SK-N-SH treated with all-trans-retinoic acid at 6 μM for 48 hours (cell line): ENCODE measurements at regions not wholly inside any gene's neighbourhood (a gene's known extent, or its start where the extent isn't known, plus 50 kb on each side); places are given as distances from the start of the nearest gene placed in this dataset.

Experiments used
- ARNTL ChIP-seq: fragments of 450-650 bp; formaldehyde crosslinking; IDR thresholded peaks from 2 replicates; pipeline ENCODE4 v1.5.0; 2020; ENCODE audit warnings: low read depth, mild to moderate bottlenecking, moderate library complexity, borderline replicate concordance
- BACH2 ChIP-seq: fragments of 250-450 bp; sonication (Bioruptor Pico); IDR thresholded peaks from 2 replicates; pipeline ENCODE4 v1.9.0; 2021; ENCODE audit warnings: mild to moderate bottlenecking, borderline replicate concordance
- CREB5 ChIP-seq: fragments of 250-450 bp; sonication (Bioruptor Pico); IDR thresholded peaks from 2 replicates; pipeline ENCODE4 v1.5.1; 2020; ENCODE audit warnings: low read depth, mild to moderate bottlenecking, moderate library complexity
- ESRRG ChIP-seq: fragments of 250-450 bp; sonication (Bioruptor Pico); IDR thresholded peaks from 2 replicates; pipeline ENCODE4 v1.6.1; 2021; ENCODE audit warnings: mild to moderate bottlenecking
- GLIS3 ChIP-seq: fragments of 250-450 bp; sonication (Bioruptor Pico); IDR thresholded peaks from 2 replicates; pipeline ENCODE4 v1.5.0; 2020; ENCODE audit warnings: mild to moderate bottlenecking, moderate library complexity
- ISL1 ChIP-seq: fragments of 250-450 bp; sonication (Bioruptor Pico); IDR thresholded peaks from 2 replicates; pipeline ENCODE4 v2.1.2; 2022; ENCODE audit warnings: mild to moderate bottlenecking, moderate library complexity
- PATZ1 ChIP-seq: fragments of 250-450 bp; sonication (Bioruptor Pico); IDR thresholded peaks from 2 replicates; pipeline ENCODE4 v1.8.0; 2020; ENCODE audit warnings: mild to moderate bottlenecking, moderate library complexity, borderline replicate concordance
- RARB ChIP-seq: fragments of 250-450 bp; sonication (Bioruptor Pico); IDR thresholded peaks from 2 replicates; pipeline ENCODE4 v1.8.0; 2021; ENCODE audit warnings: mild to moderate bottlenecking, moderate library complexity
- TCF4 ChIP-seq: fragments of 250-450 bp; sonication (Bioruptor Pico); IDR thresholded peaks from 2 replicates; pipeline ENCODE4 v1.8.0; 2021; ENCODE audit warnings: mild to moderate bottlenecking, moderate library complexity, borderline replicate concordance
- TOX ChIP-seq: fragments of 250-450 bp; sonication (Bioruptor Pico); IDR thresholded peaks from 2 replicates; pipeline ENCODE4 v1.8.0; 2021; ENCODE audit warnings: mild to moderate bottlenecking, moderate library complexity, borderline replicate concordance
- ZC3H10 ChIP-seq: fragments of 250-450 bp; sonication (Bioruptor Pico); IDR thresholded peaks from 2 replicates; pipeline ENCODE4 v1.5.1; 2021; ENCODE audit warnings: mild to moderate bottlenecking, moderate library complexity
- ZFP30 ChIP-seq: fragments of 450-650 bp; formaldehyde crosslinking; IDR thresholded peaks from 2 replicates; pipeline ENCODE4 v1.5.0; 2022; ENCODE audit warnings: mild to moderate bottlenecking, moderate library complexity
- ZNF565 ChIP-seq: fragments of 450-650 bp; formaldehyde crosslinking; conservative IDR thresholded peaks from 2 replicates; pipeline ENCODE4 v1.5.0; 2020; ENCODE audit warnings: low read depth, mild to moderate bottlenecking, moderate library complexity
- ZNF70 ChIP-seq: fragments of 450-650 bp; formaldehyde crosslinking; IDR thresholded peaks from 2 replicates; pipeline ENCODE4 v1.5.0; 2020; ENCODE audit warnings: mild to moderate bottlenecking, moderate library complexity

GRCh38 chrX:21126661-21127060 is 247.6 kb upstream of the CNKSR2 start:
- TF ChIP-seq ESRRG (CRISPR knock-in tag) (no peak), GLIS3 (no peak), PATZ1 (no peak), ZFP30 (CRISPR knock-in tag) (no peak), BACH2 (CRISPR knock-in tag) (no peak), RARB (CRISPR knock-in tag) (no peak), ZNF70 (CRISPR knock-in tag) (no peak), CREB5 (CRISPR knock-in tag) (no peak), TCF4 (CRISPR knock-in tag) (no peak), ISL1 (CRISPR knock-in tag) (no peak), TOX (CRISPR knock-in tag) (no peak), ZC3H10 (CRISPR knock-in tag) (no peak), ARNTL (CRISPR knock-in tag) (no peak), ZNF565 (CRISPR knock-in tag) (no peak)
